Vagina (tissue), 2 donors: ENCODE measurements at regions not wholly inside any gene's neighbourhood (a gene's known extent, or its start where the extent isn't known, plus 50 kb on each side); places are given as distances from the start of the nearest gene placed in this dataset.

Experiments used
- POLR2A ChIP-seq, 2 donors: fragments of 450-650 bp; IDR thresholded peaks; one replicate each; pipeline ENCODE4 v1.6.1; 2017; ENCODE audit warnings: antibody characterized with exemption in 2 of 2, mild to moderate bottlenecking in 2 of 2, moderate library complexity in 2 of 2
- POLR2AphosphoS5 ChIP-seq, 2 donors: sonication (generic); formaldehyde crosslinking; IDR thresholded peaks; one replicate each; pipeline ENCODE4 v1.9.0; 2017; ENCODE audit warnings: antibody characterized with exemption in 2 of 2, mild to moderate bottlenecking in 2 of 2, low read depth in 1 of 2; ENCODE audit not compliant: insufficient read depth in 1 of 2
- TF ChIP-seq, protein P1 (sequence below), 3 experiments: fragments of 450-650 bp in 2 of 3; fragments of 200-600 bp in 1 of 3; sonication (generic) in 1 of 3; IDR thresholded peaks; one replicate each; pipeline ENCODE4 v1.5.1; 2017 to 2019; ENCODE audit warnings: antibody characterized with exemption in 3 of 3, mild to moderate bottlenecking in 2 of 3, moderate library complexity in 2 of 3

DNA sequence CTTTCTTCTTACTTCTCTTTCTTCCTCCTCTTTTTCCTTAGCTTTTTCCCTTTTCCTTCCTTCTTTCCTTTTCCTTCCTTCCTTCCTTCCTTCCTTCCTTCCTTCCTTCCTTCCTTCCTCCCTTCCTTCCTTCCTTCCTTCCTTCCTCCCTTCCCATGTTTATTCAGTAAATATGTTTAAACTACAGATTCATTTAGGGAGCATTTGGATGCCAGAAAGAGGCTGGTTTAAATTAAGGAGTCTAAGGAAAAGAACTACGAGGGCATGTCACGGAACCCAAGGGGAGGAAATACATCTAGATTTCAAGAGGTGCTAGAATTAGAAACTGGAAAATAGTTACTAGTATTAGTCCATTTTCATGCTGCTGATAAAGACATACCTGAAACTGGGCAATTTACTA, 320.0 kb upstream of the ARRDC3 start:
- TF ChIP-seq, protein P1, sequence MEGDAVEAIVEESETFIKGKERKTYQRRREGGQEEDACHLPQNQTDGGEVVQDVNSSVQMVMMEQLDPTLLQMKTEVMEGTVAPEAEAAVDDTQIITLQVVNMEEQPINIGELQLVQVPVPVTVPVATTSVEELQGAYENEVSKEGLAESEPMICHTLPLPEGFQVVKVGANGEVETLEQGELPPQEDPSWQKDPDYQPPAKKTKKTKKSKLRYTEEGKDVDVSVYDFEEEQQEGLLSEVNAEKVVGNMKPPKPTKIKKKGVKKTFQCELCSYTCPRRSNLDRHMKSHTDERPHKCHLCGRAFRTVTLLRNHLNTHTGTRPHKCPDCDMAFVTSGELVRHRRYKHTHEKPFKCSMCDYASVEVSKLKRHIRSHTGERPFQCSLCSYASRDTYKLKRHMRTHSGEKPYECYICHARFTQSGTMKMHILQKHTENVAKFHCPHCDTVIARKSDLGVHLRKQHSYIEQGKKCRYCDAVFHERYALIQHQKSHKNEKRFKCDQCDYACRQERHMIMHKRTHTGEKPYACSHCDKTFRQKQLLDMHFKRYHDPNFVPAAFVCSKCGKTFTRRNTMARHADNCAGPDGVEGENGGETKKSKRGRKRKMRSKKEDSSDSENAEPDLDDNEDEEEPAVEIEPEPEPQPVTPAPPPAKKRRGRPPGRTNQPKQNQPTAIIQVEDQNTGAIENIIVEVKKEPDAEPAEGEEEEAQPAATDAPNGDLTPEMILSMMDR (IDR thresholded peaks at IDR 0.05), result no peak
- no peak for TF ChIP-seq POLR2A (IDR thresholded peaks at IDR 0.05)
- no peak for TF ChIP-seq POLR2AphosphoS5 (IDR thresholded peaks at IDR 0.05; ENCODE audit: insufficient read depth in 1 of 2, low read depth in 1 of 2)
